ENCODE measurements at regions not wholly inside any gene's neighbourhood (a gene's known extent, or its start where the extent isn't known, plus 50 kb on each side); places are given as distances from the start of the nearest gene placed in this dataset.

DNA sequence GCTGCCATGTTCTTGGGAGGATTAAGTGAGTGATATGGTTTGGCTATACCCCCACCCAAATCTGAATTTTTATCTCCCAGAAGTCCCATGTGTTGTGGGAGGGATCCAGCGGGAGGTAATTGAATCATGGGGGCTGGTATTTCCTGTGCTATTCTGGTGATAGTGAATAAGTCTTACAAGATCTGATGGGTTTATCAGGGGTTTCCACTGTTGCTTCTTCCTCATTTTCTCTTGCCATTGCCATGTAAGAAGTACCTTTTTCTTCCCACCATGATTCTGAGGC is 291.4 kb downstream of the KCNS3 start:
- WGBS (ENCODE audit: extremely low coverage, insufficient read length, low lambda C conversion rate), result no CpG with 5 or more reads among the region's 1 CpG
- Histone ChIP-seq H3K9ac (ENCODE audit: extremely low read depth, insufficient read length, low read length) (no peak overlapping the region), H4K5ac (ENCODE audit: insufficient read length, low read depth, low read length) (no peak overlapping the region), H3K79me1 (ENCODE audit: insufficient read depth, low read depth, low read length, poor library complexity, severe bottlenecking) (no peaks in the 10 kb centered on the region), H3K27me3 (ENCODE audit: insufficient read depth, low read length) (no peaks in the 10 kb centered on the region), H3K56ac (ENCODE audit: insufficient read length, low read depth, low read length) (no peak overlapping the region), H3K9me3 (ENCODE audit: control insufficient read depth, low read depth, low read length) (no peaks in the 10 kb centered on the region), H3K4me2 (ENCODE audit: insufficient read depth, insufficient read length, low read length) (no peak overlapping the region), H3K4me1 (ENCODE audit: insufficient read depth, low read length) (no peaks in the 10 kb centered on the region), H3K14ac (ENCODE audit: insufficient read depth, low read length) (no peak overlapping the region), H3K18ac (ENCODE audit: insufficient read length, low read depth, low read length) (no peak overlapping the region), H2BK12ac (ENCODE audit: insufficient read length, low read depth, low read length) (no peak overlapping the region), H4K91ac (ENCODE audit: insufficient read length, low read depth, low read length) (no peak overlapping the region), H3K4ac (ENCODE audit: low read depth, low read length) (no peak overlapping the region), H2BK5ac (ENCODE audit: insufficient read length, low read length) (no peak overlapping the region), H2AFZ (ENCODE audit: low read length) (no peak overlapping the region), H4K20me1 (ENCODE audit: control insufficient read depth, insufficient read depth, insufficient read length) (no peaks in the 10 kb centered on the region), H3K27ac (ENCODE audit: insufficient read length, low read depth, low read length) (no peak overlapping the region), H3T11ph (ENCODE audit: low read length) (no peak overlapping the region), H2BK120ac (ENCODE audit: low read depth, low read length, poor library complexity, severe bottlenecking) (no peak overlapping the region), H3K23ac (ENCODE audit: insufficient read length, low read depth, low read length) (no peak overlapping the region), H2BK15ac (ENCODE audit: low read depth, low read length) (no peak overlapping the region), H2AK5ac (ENCODE audit: insufficient read length, low read length) (no peak overlapping the region), H3K79me2 (ENCODE audit: insufficient read depth, low read length) (no peaks in the 10 kb centered on the region), H3K23me2 (ENCODE audit: insufficient read length, low read depth, low read length, poor library complexity, severe bottlenecking) (no peaks in the 10 kb centered on the region), H2BK20ac (ENCODE audit: low read depth, low read length, poor library complexity, severe bottlenecking) (no peak overlapping the region), H4K8ac (replicated peaks; ENCODE audit: insufficient read length, low read depth, low read length) (no peak overlapping the region)
- DNase-seq, result no peak
- H3K4me3 Mint-ChIP-seq, result no peak overlapping the region
- no peaks in the 10 kb centered on the region; a peak in 1 of 7 replicates for H3K36me3 Mint-ChIP-seq (ENCODE audit: insufficient read depth in 1 of 3, low read depth in 3 of 3)
- TF ChIP-seq, protein P1, sequence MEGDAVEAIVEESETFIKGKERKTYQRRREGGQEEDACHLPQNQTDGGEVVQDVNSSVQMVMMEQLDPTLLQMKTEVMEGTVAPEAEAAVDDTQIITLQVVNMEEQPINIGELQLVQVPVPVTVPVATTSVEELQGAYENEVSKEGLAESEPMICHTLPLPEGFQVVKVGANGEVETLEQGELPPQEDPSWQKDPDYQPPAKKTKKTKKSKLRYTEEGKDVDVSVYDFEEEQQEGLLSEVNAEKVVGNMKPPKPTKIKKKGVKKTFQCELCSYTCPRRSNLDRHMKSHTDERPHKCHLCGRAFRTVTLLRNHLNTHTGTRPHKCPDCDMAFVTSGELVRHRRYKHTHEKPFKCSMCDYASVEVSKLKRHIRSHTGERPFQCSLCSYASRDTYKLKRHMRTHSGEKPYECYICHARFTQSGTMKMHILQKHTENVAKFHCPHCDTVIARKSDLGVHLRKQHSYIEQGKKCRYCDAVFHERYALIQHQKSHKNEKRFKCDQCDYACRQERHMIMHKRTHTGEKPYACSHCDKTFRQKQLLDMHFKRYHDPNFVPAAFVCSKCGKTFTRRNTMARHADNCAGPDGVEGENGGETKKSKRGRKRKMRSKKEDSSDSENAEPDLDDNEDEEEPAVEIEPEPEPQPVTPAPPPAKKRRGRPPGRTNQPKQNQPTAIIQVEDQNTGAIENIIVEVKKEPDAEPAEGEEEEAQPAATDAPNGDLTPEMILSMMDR (conservative IDR thresholded peaks at IDR 0.05), result no peak
- H3K27me3 Mint-ChIP-seq (ENCODE audit: low read depth), result no peaks in the 10 kb centered on the region
- no peaks in the 10 kb centered on the region for H3K4me1 Mint-ChIP-seq
- no peak overlapping the region for H3K27ac Mint-ChIP-seq
- no peaks in the 10 kb centered on the region for H3K9me3 Mint-ChIP-seq
